ENCODE measurements at regions not wholly inside any gene's neighbourhood (a gene's known extent, or its start where the extent isn't known, plus 50 kb on each side); places are given as distances from the start of the nearest gene placed in this dataset.

DNA sequence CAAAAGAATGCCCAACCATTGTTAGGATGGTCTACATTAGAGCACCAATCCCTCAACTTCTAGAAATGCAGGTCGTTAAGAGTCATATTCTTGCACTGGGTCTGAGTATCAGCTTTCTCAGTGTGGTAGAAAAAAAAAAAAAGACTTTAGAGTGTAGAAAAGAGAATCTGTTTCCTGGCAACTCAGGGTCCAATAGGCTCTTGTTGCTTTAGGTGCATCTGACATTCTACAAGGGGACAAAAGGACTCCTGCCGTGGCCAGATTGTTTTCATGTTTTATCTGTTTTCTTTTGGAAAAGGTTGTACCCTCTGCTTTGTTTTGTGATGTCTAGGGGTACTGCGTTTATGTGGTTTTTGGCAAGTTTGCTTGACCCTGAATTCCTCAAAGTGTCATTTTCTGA, 105.4 kb upstream of the KCNK2 start:
- TF ChIP-seq, protein P1, sequence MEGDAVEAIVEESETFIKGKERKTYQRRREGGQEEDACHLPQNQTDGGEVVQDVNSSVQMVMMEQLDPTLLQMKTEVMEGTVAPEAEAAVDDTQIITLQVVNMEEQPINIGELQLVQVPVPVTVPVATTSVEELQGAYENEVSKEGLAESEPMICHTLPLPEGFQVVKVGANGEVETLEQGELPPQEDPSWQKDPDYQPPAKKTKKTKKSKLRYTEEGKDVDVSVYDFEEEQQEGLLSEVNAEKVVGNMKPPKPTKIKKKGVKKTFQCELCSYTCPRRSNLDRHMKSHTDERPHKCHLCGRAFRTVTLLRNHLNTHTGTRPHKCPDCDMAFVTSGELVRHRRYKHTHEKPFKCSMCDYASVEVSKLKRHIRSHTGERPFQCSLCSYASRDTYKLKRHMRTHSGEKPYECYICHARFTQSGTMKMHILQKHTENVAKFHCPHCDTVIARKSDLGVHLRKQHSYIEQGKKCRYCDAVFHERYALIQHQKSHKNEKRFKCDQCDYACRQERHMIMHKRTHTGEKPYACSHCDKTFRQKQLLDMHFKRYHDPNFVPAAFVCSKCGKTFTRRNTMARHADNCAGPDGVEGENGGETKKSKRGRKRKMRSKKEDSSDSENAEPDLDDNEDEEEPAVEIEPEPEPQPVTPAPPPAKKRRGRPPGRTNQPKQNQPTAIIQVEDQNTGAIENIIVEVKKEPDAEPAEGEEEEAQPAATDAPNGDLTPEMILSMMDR (IDR thresholded peaks at IDR 0.05; ENCODE audit: low read depth, low read length): no peak
- no peak overlapping the region for H3K4me3 ChIP-seq (ENCODE audit: low read depth, low read length)

DNA sequence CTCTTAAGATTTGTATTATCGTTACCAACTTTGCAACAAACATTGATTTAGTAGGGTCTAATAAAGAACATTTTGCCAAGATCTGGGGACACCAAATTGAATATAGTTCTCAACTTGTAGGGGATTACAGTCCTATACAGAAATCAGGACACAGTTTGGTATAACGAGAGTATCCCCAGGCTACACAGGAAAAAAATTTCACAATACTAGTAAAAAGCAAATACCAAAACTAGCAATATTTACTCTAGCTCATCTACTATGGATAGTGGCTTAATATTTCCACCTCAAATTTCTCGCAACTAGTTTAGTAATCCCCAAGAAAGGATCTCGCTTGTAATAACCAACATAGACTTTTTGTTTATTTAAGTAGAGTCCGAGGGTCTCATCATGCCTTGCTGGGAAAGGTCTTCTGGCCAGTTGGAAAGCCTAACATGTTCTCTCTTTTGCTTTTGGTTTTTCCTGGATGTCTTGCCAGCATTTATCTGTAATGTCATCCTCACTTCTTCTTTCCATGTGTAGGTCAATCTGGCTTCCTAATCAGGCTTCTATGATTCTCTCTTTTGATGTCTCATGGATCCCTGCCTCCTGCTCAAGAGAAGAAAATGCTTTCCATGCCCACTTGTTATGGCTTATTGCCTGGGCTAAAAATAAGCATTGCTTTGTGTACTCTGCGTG, 104.7 kb upstream of the KCNK2 start:
- TF ChIP-seq, protein P1 (IDR thresholded peaks at IDR 0.05; ENCODE audit: low read depth, low read length): no peak
- H3K4me3 ChIP-seq (ENCODE audit: low read depth, low read length): no peak overlapping the region

DNA sequence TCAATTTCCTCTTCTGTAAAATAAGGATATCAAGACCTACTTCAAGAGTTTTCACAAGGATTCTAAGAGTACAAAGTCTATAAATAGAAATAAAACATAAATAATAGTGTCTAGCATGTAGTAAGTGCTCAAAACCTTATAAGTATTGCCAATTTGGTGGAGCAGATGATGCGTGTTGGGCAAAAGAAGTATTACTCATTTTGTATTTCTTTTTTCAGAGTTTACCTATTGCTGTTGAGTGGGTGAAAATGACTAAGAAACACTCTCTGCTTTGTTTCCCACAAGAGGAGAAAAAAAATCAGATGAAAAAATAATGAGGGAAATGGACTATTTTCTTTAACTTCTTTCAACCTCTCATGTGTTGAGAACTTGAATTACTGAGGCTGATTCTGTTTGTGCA, 103.3 kb upstream of the KCNK2 start:
- TF ChIP-seq, protein P1 (IDR thresholded peaks at IDR 0.05; ENCODE audit: low read depth, low read length): no peak
- no peak overlapping the region for H3K4me3 ChIP-seq (ENCODE audit: low read depth, low read length)

DNA sequence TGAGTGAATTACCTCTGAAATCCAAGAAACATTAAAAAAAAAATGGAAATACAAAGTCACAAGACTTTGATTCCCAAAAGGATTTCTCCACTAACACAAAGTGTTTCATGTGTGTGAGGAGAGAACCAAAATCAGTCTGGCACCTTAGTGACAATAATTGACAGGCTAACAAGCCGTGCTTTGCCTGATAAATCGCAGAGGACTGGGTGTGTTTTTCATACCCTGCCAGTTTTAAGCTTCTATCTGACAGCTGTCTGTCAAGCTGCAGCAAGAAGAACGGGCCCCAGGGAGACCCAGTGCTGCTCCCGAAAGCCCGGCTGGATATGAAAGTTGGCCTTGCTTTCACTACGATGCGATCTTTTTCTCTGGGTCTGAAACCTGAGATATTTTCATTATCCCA, 101.6 kb upstream of the KCNK2 start:
- H3K4me3 ChIP-seq (ENCODE audit: low read depth, low read length): no peak overlapping the region
- TF ChIP-seq, protein P1 (IDR thresholded peaks at IDR 0.05; ENCODE audit: low read depth, low read length): no peak

DNA sequence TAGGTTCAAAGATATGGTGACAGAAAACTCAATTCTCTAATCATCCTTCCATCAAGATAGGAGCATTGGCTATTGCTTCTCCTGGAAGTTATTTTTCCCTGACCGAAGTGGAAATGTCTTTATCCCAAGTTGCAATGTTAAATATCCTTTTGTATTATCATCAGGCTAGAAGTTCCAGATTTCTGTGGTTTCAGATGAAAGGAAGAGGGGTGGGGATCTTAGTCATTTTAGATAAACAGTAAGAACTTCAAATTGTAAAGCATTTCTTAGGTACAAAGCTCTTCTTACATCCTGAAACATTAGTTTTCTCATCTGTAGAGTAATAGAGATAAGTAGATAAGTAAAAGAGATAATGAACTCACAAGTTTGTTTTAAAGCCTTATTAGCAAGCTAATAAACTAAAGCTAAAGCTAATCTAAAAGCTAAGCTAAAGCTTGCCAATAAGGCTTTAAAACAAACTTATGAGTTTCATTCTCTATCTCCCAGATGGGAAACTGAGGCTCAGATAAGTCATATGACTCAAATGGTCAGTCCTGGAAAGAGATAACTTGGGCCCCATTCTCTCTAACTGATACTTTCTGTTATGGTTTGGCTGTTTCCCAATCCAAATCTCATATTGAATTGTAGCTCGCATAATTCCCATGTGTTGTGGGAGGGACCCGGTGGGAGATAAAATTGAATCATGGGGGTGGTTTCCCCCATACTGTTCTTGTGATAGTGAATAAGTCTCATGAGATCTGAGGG, 99.2 kb upstream of the KCNK2 start:
- TF ChIP-seq, protein P1 (IDR thresholded peaks at IDR 0.05; ENCODE audit: low read depth, low read length): no peak
- H3K4me3 ChIP-seq (ENCODE audit: low read depth, low read length): no peak overlapping the region

DNA sequence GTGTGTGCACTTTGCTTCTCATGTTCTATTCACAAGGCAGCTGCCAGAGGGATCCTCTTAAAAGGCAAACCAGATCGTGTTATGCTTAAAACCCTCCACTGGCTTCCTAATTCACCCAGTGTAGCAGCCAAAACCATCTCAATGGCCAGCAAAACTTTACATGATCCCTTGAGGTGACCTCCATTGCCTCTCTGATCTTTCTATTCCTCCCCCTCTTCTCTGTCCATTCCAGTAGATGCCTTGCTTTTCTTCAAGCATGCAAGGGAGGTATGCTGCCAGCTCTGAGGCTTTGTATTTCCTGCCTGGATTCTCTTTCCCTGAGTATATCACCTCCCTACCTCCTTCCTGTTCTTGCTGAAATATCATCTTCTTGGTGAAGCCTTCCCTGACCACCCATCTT, 93.2 kb upstream of the KCNK2 start:
- TF ChIP-seq, protein P1 (IDR thresholded peaks at IDR 0.05; ENCODE audit: low read depth, low read length): no peak
- H3K4me3 ChIP-seq (ENCODE audit: low read depth, low read length): no peak overlapping the region

DNA sequence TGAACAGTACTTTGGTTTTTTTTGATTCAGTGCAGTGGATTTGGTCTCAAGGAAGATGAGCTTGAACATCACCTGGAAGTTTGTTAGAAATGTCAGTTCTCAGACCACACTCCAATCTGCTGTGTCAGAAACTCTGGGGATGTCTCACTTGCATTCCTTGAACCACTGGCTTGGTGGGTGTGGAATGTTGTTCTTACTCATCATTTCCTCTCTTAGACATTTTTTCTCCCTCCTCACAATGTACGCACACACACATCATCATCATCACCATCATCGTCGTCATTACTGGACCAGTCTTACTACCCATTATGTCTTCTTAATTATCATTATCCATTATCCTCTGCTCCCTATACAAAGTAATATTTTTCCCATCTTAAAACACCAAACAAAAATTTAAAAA, 91.9 kb upstream of the KCNK2 start:
- no peak overlapping the region for H3K4me3 ChIP-seq (ENCODE audit: low read depth, low read length)

More for the DNA sequence above, 91.9 kb upstream of the KCNK2 start:
- TF ChIP-seq, protein P1 (IDR thresholded peaks at IDR 0.05; ENCODE audit: low read depth, low read length): no peak

Data from WI38 (cell line).